ENCODE measurements at regions not wholly inside any gene's neighbourhood (a gene's known extent, or its start where the extent isn't known, plus 50 kb on each side); places are given as distances from the start of the nearest gene placed in this dataset.
A peak's percentile ranks its signal among the peaks of the same experiment; 100 is the strongest.

DNA sequence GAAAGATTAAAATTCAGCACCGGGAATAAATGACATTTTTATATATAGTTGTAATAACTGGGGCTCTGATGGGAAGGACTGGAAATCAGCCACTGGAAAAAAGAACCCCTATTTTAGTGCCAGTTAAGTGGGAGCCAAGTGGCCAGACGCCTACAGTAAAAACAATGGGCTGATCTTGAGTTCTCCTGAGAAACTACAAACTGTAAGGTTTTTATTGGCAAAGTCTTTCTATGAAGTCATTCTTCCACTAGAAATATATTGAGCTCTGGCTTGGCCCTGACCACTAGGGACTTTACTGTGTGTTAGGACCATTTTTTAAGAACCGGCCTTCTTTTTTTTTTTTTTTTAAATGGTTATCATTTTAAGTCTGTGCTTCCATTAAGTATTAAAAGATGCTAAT is 79.6 kb downstream of the ZNF22 start:
- no peak for TF ChIP-seq CEBPB (IDR thresholded peaks at IDR 0.05)
- TF ChIP-seq, protein P1, sequence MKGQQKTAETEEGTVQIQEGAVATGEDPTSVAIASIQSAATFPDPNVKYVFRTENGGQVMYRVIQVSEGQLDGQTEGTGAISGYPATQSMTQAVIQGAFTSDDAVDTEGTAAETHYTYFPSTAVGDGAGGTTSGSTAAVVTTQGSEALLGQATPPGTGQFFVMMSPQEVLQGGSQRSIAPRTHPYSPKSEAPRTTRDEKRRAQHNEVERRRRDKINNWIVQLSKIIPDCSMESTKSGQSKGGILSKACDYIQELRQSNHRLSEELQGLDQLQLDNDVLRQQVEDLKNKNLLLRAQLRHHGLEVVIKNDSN (IDR thresholded peaks at IDR 0.05), result no peak
- TF ChIP-seq, protein P2, sequence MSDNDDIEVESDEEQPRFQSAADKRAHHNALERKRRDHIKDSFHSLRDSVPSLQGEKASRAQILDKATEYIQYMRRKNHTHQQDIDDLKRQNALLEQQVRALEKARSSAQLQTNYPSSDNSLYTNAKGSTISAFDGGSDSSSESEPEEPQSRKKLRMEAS (IDR thresholded peaks at IDR 0.05), result no peak
- TF ChIP-seq TCF12 (IDR thresholded peaks at IDR 0.05; ENCODE audit: low read depth), result no peak
- no peak for TF ChIP-seq TAF1 (IDR thresholded peaks at IDR 0.05; ENCODE audit: low read depth)
- TF ChIP-seq TEAD4 (IDR thresholded peaks at IDR 0.05), result no peak
- TF ChIP-seq NFIC (IDR thresholded peaks at IDR 0.05), result no peak
- TF ChIP-seq, protein P3, sequence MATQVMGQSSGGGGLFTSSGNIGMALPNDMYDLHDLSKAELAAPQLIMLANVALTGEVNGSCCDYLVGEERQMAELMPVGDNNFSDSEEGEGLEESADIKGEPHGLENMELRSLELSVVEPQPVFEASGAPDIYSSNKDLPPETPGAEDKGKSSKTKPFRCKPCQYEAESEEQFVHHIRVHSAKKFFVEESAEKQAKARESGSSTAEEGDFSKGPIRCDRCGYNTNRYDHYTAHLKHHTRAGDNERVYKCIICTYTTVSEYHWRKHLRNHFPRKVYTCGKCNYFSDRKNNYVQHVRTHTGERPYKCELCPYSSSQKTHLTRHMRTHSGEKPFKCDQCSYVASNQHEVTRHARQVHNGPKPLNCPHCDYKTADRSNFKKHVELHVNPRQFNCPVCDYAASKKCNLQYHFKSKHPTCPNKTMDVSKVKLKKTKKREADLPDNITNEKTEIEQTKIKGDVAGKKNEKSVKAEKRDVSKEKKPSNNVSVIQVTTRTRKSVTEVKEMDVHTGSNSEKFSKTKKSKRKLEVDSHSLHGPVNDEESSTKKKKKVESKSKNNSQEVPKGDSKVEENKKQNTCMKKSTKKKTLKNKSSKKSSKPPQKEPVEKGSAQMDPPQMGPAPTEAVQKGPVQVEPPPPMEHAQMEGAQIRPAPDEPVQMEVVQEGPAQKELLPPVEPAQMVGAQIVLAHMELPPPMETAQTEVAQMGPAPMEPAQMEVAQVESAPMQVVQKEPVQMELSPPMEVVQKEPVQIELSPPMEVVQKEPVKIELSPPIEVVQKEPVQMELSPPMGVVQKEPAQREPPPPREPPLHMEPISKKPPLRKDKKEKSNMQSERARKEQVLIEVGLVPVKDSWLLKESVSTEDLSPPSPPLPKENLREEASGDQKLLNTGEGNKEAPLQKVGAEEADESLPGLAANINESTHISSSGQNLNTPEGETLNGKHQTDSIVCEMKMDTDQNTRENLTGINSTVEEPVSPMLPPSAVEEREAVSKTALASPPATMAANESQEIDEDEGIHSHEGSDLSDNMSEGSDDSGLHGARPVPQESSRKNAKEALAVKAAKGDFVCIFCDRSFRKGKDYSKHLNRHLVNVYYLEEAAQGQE (IDR thresholded peaks at IDR 0.05; ENCODE audit: low read depth), result no peak
- TF ChIP-seq EP300 (IDR thresholded peaks at IDR 0.05; ENCODE audit: borderline replicate concordance), result no peak
- no peak for TF ChIP-seq RAD21 (IDR thresholded peaks at IDR 0.05; ENCODE audit: low read depth)
- TF ChIP-seq YY1 (IDR thresholded peaks at IDR 0.05; ENCODE audit: low read depth), result no peak
- no peak for TF ChIP-seq FOXM1 (IDR thresholded peaks at IDR 0.05; ENCODE audit: borderline replicate concordance, low read depth)
- TF ChIP-seq ZBTB7A (IDR thresholded peaks at IDR 0.05; ENCODE audit: low read depth), result no peak
- no peak for TF ChIP-seq CREB1 (IDR thresholded peaks at IDR 0.05; ENCODE audit: low read depth)
- TF ChIP-seq EGR1 (IDR thresholded peaks at IDR 0.05), result no peak

DNA sequence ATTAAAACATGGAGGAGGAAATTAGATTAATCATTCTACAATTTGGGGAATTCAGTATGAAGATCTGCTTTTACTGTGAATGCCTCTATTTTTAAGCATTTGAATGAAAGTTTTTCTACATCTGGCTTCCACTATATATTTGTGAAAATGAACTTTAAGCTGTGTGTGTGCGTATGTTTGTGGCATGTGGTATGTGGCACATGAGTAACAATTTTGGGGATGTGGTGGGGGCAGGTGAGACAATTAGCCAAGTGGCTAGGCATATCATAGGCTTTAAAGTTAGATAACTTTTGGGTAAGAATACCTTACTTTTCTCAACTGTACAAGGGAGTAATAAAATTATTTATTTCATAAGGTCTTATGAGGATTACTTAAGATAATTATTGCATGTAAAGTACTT is 81.5 kb downstream of the ZNF22 start:
- no peak for TF ChIP-seq FOXM1 (IDR thresholded peaks at IDR 0.05; ENCODE audit: borderline replicate concordance, low read depth)
- TF ChIP-seq TEAD4 (IDR thresholded peaks at IDR 0.05), result no peak
- TF ChIP-seq, protein P1 (IDR thresholded peaks at IDR 0.05), result no peak
- no peak for TF ChIP-seq YY1 (IDR thresholded peaks at IDR 0.05; ENCODE audit: low read depth)
- TF ChIP-seq EP300 (IDR thresholded peaks at IDR 0.05; ENCODE audit: borderline replicate concordance), result no peak
- TF ChIP-seq EGR1 (IDR thresholded peaks at IDR 0.05), result no peak
- TF ChIP-seq RAD21 (IDR thresholded peaks at IDR 0.05; ENCODE audit: low read depth), result no peak
- TF ChIP-seq, protein P2 (IDR thresholded peaks at IDR 0.05), result no peak
- TF ChIP-seq TAF1 (IDR thresholded peaks at IDR 0.05; ENCODE audit: low read depth), result no peak
- no peak for TF ChIP-seq CREB1 (IDR thresholded peaks at IDR 0.05; ENCODE audit: low read depth)
- TF ChIP-seq CEBPB (IDR thresholded peaks at IDR 0.05), result no peak
- TF ChIP-seq TCF12 (IDR thresholded peaks at IDR 0.05; ENCODE audit: low read depth), result no peak

DNA sequence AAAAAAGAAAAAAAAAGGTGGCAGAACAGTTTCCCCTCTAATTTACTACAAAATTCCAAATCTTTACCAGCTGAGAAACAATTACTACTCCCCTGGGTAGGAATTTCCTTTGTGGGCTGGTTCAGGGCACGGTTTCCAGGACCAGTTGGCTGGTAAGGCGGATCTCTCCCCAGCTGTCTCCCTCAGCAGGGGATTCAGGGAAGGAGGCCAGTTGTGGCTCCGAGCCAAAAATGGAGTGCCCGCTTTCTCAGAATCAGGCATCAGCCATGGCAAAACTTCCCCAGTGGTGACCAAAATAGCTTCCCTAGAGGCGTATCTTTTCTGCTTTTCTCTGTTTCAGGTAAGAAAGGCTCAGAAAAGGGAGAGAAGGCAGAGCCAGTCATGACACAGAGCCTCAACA is 91.2 kb downstream of the ZNF22 start:
- peak; percentile 28; the same call in 1 of the 2 replicates for TF ChIP-seq NFIC (IDR thresholded peaks at IDR 0.05)
- no peak for TF ChIP-seq EGR1 (IDR thresholded peaks at IDR 0.05)

DNA sequence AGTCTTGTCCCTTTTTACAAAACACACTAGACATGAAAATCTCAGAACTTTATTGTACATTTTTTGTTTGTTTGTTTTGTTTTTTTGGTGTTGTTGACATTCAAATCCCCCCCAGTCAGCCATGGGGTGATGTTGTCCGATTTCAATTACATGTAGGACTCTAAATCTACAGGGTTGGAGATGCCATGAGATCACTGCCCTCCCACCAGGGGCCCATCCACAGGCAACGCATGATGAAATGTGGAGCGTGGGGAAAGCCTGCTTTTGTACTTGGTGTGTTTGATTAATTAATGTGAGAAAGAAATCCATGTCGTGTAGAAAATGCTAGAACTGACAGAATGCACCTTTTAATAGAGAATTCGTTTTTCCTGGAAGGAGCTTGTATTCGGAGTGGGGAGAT is 93.2 kb downstream of the ZNF22 start:
- TF ChIP-seq YY1 (IDR thresholded peaks at IDR 0.05; ENCODE audit: low read depth) (no peak), EP300 (IDR thresholded peaks at IDR 0.05; ENCODE audit: borderline replicate concordance) (no peak), CEBPB (IDR thresholded peaks at IDR 0.05) (no peak), EGR1 (IDR thresholded peaks at IDR 0.05) (no peak), ZBTB7A (IDR thresholded peaks at IDR 0.05; ENCODE audit: low read depth) (no peak)
- TF ChIP-seq, protein P1 (IDR thresholded peaks at IDR 0.05), result no peak

DNA sequence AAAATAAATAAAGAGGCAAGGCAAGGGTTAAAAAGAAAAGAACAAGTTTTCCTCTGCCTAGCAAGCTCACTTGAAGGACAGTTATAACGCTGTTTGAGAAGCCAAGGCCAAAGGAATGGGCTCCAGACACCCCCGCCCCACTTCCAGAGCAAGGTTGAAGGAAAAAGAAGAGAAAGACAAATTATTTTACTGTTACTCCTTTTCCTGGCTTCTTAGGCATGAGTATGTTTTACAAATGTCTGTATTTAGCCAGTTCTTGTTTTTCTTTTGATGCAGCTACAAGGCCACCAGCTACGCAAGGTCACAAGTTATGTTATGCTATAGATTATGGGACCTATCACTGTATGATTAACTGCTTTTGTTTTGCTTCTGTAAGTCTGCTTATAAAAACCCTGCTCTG is 94.6 kb downstream of the ZNF22 start:
- no peak for TF ChIP-seq ZBTB7A (IDR thresholded peaks at IDR 0.05; ENCODE audit: low read depth)
- TF ChIP-seq TCF12 (IDR thresholded peaks at IDR 0.05; ENCODE audit: low read depth), result no peak
- TF ChIP-seq, protein P2 (IDR thresholded peaks at IDR 0.05), result no peak
- TF ChIP-seq, protein P3 (IDR thresholded peaks at IDR 0.05; ENCODE audit: low read depth), result no peak
- no peak for TF ChIP-seq NFIC (IDR thresholded peaks at IDR 0.05)
- TF ChIP-seq YY1 (IDR thresholded peaks at IDR 0.05; ENCODE audit: low read depth), result no peak
- no peak for TF ChIP-seq TAF1 (IDR thresholded peaks at IDR 0.05; ENCODE audit: low read depth)
- TF ChIP-seq EGR1 (IDR thresholded peaks at IDR 0.05), result no peak
- no peak for TF ChIP-seq CEBPB (IDR thresholded peaks at IDR 0.05)
- TF ChIP-seq RAD21 (IDR thresholded peaks at IDR 0.05; ENCODE audit: low read depth), result no peak
- TF ChIP-seq FOXM1 (IDR thresholded peaks at IDR 0.05; ENCODE audit: borderline replicate concordance, low read depth), result no peak
- TF ChIP-seq EP300 (IDR thresholded peaks at IDR 0.05; ENCODE audit: borderline replicate concordance), result no peak
- no peak for TF ChIP-seq TEAD4 (IDR thresholded peaks at IDR 0.05)
- TF ChIP-seq CREB1 (IDR thresholded peaks at IDR 0.05; ENCODE audit: low read depth), result no peak
- TF ChIP-seq, protein P1 (IDR thresholded peaks at IDR 0.05), result no peak

All from Ishikawa (cell line).